NCI-H2227 (cell line): ENCODE measurements at regions not wholly inside any gene's neighbourhood (a gene's known extent, or its start where the extent isn't known, plus 50 kb on each side); places are given as distances from the start of the nearest gene placed in this dataset.

ENCODE experiments used
- DNase-seq: peaks from one replicate; lab custom pipeline; 2025; ENCODE audit not compliant: unreplicated experiment; lab: John Stamatoyannopoulos, UW

GRCh38 chr11:28708075-28708474, 599.9 kb downstream of the METTL15 start:
- no peak for DNase-seq

GRCh38 chr11:28704801-28705200, 596.6 kb downstream of the METTL15 start:
- no peak for DNase-seq

- no peak for DNase-seq
Measured at GRCh38 chr11:28703371-28703770, 595.2 kb downstream of the METTL15 start.

GRCh38 chr11:28702871-28703270, 594.7 kb downstream of the METTL15 start:
- no peak for DNase-seq

- DNase-seq, result no peak
Measured at GRCh38 chr11:28702450-28702790, 594.2 kb downstream of the METTL15 start.

GRCh38 chr11:28701760-28702449, 593.7 kb downstream of the METTL15 start:
- no peak for DNase-seq

DNA sequence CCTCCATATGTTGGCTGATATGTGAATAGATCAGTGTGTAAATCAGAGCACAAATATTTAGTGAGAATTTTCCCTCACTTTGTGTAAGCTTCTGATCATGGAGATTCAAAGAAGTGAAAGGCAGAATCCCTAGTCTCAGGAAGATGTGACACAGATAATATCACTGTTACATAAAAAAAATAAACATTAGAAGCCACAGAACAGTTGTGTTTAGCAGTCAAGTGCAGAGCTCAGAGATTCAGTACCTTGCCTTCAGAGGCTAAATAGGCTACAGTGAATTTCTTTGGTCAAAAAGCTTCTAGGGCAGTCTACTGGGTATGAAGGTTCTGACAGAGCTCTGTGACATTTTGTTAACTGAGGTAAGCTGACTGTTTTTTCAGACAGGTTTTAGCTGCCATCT, 591.5 kb downstream of the METTL15 start:
- DNase-seq, result no peak

DNA sequence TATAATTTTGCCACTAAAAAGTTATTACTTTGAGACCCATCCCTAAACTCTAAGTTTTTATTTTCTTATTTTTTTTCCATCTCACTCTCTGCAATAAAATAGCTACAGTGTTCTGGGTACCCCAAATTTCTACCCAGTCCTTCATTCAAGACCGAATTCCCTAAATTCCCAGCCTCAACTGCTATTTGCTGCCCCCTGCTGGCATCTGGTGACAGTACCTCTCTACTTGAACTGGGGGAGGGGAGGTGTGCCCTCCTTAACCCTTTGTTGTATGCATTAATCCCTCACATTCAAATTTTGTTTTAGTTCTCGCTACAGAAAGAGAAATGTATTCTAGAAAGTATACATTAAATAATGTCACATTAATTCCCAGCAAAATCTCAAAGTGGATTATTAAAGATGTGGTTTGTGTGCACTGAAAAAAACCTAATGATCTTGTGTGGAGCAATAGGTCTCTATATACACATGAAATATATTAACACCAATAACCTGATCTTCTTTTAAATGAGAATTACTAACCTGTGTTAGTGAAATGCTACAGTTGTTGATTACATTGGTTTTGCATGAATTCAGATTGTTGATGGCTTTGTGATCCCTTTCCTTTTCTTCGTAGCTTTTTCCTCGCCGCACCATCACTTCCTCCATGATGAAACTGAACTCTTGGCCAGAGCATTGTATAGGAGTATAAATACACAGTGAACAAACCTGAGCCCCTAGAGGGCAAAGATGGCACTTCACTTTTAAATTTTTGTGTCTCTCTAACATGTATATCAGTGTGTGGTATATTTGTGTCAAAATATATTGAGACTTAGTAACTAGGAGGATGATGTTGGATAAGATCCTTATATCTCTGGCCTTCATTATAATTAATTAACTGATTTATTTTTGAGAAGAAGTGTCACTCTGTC, 590.0 kb downstream of the METTL15 start:
- DNase-seq, result no peak

DNA sequence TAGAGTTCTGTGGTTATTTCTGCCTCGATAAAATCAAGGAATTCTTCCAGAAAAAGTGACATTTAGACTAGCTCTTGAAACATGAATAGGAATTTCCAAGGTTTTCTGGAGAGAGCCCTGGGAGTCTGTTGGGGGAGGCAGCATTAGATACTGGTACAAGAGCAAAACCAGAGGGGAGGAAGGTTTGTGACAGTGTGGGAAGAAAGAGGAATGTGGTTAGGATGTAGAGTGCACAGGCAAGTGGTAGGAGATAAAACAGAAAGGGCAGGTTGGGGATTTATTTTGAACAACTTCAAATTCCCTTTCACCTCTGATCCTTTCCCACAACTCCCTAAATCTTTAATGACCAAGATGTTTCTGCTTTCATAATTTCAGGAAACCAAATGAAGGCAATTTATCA, 588.4 kb downstream of the METTL15 start:
- no peak for DNase-seq

DNA sequence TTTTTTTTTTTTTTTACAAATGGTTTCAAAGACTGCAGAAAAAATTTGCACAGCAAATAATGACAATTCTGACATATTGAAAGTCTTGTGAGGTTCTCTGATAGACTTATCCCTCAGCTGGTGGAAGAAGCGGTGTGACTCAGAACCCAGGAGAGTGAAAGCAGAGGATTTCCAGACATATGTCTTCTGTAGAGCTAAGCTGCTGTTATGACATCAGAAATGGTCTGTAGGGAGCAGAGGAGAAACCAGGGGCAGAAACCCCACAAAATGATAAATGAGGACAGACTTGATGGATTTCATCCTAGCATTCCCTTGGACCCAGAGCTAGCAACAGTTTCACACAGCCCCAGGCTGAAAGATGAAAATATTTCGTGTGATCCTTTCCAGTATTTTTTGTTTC, 582.6 kb downstream of the METTL15 start:
- no peak for DNase-seq

- no peak for DNase-seq
Measured at GRCh38 chr11:28684011-28684586, 575.9 kb downstream of the METTL15 start.

GRCh38 chr11:28679795-28680468, 571.7 kb downstream of the METTL15 start:
- no peak for DNase-seq

DNA sequence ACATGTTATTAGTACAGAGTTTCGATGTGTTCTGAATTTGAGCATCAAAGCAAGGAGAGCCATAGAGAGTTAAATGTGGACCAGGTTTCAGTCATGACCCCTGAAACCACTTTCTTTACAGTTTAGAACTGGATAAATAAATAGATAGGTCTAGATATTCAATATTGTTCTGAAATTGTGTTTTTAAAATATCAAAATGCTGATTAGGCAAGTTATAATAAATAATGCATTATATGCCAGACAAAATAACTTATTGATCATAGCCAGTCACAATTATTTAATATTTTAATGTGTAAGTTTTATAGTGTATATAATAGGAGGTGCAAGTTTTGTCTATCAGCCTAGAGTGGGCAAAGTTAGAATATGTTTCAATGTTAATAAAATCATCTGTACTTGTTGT, 569.5 kb downstream of the METTL15 start:
- DNase-seq, result no peak

DNA sequence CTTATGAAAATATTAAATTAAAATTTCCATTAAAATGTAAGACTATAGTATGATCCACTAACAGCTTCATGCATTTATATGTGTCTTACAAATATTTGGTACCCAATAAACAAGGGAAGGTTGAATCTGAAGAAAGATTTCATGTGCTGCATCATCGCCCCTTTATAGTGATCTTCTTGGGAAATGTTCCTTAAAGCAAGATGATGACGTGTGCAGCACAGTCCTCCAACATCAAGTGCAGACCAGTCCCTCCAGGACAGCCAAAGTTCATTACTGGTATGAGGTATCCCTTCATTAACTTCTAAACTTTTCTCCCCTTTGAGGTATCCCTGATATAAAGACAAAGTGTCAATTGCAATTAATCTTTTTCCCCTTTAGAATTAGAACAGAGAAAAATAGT, 567.0 kb downstream of the METTL15 start:
- DNase-seq, result no peak

DNA sequence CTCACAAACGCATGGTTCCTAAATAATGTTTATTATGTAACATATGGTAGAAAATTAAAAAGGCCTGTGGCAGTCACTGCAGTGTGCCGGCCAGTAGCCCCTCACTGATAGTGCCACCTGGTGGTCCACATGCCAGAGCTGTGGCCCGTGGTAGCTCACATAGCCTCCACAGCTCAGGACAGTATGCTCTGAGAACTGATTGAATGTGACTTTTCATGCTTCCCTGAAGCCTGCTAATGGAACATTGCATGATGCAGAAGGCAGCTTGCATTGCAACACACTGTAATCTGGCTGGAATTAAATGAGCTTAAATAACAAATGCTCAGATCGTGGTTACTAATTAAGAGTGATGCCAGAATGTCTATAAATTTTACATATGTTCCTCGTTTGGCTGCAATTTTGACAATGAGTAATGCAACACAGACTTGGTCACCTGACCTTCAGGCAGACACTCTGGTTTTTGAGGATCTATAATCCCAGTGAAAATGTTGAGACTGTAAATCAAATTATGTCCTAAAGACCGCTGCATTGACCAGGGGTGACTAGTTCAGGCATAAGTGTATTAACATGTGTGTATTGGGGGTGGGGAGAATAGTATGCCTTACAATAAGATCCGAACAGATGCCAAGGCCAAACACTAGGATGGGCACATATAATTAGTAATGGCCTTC, 566.4 kb downstream of the METTL15 start:
- DNase-seq, result no peak

DNA sequence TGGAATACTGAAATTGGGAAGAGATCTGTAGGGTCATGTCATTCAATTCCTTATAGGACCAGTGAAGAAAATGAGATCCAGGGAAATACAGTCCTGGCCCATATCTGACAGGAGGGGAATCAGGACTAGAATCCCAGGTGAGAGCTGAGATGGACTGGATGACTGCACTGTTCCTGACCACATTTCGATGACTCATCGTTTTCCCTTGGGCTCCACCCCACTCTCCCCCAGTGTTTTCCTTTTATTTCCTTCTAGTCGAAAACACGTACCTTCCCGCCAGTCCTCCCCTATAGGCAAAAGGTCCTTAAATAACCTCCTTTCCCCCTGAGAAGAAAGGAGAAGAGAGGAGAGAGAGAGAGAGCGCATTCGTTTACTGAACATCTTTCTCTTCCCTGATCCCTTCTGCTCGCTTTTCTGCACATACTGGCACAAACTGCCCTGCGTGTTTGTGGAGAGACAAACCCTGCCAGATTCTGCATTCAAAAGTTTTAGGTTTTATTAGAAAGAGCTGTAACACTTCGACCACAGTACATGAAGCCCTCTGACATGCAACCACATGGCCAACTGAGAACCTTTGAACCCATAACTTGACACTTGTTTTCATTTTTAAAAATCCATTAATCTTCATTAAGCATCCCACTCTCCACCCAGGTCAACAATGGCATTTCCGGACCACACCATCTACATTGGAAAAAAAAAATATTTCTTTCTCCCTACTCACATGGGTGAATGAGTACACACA, 565.7 kb downstream of the METTL15 start:
- DNase-seq, result no peak

- no peak for DNase-seq
Measured at GRCh38 chr11:28671274-28671673, 563.1 kb downstream of the METTL15 start.

GRCh38 chr11:28666632-28667031, 558.4 kb downstream of the METTL15 start:
- no peak for DNase-seq

- DNase-seq, result no peak
Measured at GRCh38 chr11:28659716-28660348, 551.6 kb downstream of the METTL15 start.
